ENCODE measurements at regions not wholly inside any gene's neighbourhood (a gene's known extent, or its start where the extent isn't known, plus 50 kb on each side); places are given as distances from the start of the nearest gene placed in this dataset.

DNA sequence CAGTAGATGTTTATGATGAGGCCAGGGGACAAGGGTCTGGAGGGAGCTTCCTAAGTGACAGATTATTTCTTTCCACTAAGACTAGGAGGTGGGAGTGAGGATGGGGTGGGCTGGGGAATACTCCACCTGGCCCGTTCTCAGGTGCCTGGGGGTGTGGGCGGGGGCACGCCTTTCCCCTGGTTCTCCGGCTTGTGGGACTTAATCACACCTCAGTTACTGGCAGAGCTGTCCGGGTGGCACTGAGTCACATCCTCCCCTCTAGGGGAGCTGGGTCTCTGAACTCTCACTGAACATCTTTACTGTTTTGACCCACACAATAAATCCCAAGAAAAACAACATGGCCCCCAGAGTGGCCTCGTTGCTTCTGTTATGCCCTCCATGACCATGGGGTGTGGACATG, 332.8 kb downstream of the MAF start (continued):
- TF ChIP-seq, protein P1, sequence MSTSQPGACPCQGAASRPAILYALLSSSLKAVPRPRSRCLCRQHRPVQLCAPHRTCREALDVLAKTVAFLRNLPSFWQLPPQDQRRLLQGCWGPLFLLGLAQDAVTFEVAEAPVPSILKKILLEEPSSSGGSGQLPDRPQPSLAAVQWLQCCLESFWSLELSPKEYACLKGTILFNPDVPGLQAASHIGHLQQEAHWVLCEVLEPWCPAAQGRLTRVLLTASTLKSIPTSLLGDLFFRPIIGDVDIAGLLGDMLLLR (CRISPR knock-in tag; IDR thresholded peaks at IDR 0.05) = no peak

DNA sequence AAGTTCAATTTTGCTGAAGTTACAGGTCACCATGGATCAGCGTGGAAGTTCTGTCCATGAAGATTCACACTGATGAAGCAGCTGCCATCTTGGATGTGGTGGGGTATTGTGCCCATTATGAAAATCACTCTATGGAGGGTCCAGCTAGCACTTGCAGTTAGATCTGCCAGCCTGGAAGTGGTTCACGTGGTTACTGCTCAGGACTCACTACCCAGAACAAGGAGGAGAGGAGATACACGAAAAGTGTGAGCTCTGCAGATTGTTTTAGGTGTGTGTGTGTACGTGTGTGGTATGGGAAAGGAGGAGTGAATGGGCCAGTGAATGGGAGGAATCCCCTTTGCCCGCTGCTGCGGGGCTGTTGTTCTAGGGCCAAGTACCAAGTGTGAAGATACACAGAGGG, 333.4 kb downstream of the MAF start:
- no peaks in the 10 kb centered on the region for H4K20me1 ChIP-seq (ENCODE audit: insufficient read depth, low read length)
- no peaks in the 10 kb centered on the region for H3K36me3 ChIP-seq (replicated peaks in 1 of 2; ENCODE audit: control insufficient read depth in 1 of 2, insufficient read depth in 2 of 2, low read length in 2 of 2)
- in situ Hi-C loops (cut with HindIII; ENCODE audit: extremely low pct_ligation_motif_present, low pct_unique_long_range_greater_than_20kb) (no loop called here), intact Hi-C loops (cut with micrococcal nuclease; ENCODE audit: unreplicated experiment) (no loop called here)
- 0 out of 5 replicates have a peak, but pooled peaks cover 0 to 3% of the 10 kb centered on the region in 2 experiments for H3K27me3 ChIP-seq (ENCODE audit: control insufficient read depth in 1 of 2, insufficient read depth in 2 of 2, low read length in 2 of 2)
- no peak for ATAC-seq
- H3K4me3 ChIP-seq (replicated peaks in 1 of 3; ENCODE audit: insufficient read depth in 1 of 3, low read depth in 2 of 3, low read length in 3 of 3) = no peak overlapping the region
- no peak overlapping the region for H3K9ac ChIP-seq (ENCODE audit: insufficient read depth, low read depth, low read length)
- DNase-seq (ENCODE audit: low spot score) = no peak
- CTCF ChIA-PET (ENCODE audit: low intra/inter-chr PET ratio, low total read pairs) = no interaction called here
- H3K4me1 ChIP-seq (ENCODE audit: insufficient read depth, low read length) = no peaks in the 10 kb centered on the region
- WGBS (ENCODE audit: low lambda C conversion rate) = 29% methylated on average over 6 of the region's 6 CpGs
- FAIRE-seq = no peak
- H3K4me2 ChIP-seq (ENCODE audit: low read depth, low read length) = no peak overlapping the region
- no peak overlapping the region for H2AFZ ChIP-seq (ENCODE audit: low read length)
- no peak overlapping the region for H3K27ac ChIP-seq (ENCODE audit: extremely low read length, insufficient read depth, low read length)
- no TSS peak for BruUV-seq (replicated peaks)
- no peaks in the 10 kb centered on the region for H3K79me2 ChIP-seq (ENCODE audit: insufficient read depth, low read length)
- TF ChIP-seq ZKSCAN8 (CRISPR knock-in tag; IDR thresholded peaks at IDR 0.05; ENCODE audit: borderline replicate concordance) (no peak), CENPT (CRISPR knock-in tag; IDR thresholded peaks at IDR 0.05; ENCODE audit: low read depth) (no peak), ZFP36L2 (CRISPR knock-in tag; IDR thresholded peaks at IDR 0.05) (no peak), ZZZ3 (CRISPR knock-in tag; IDR thresholded peaks at IDR 0.05; ENCODE audit: borderline replicate concordance) (no peak)
- TF ChIP-seq, protein P2, sequence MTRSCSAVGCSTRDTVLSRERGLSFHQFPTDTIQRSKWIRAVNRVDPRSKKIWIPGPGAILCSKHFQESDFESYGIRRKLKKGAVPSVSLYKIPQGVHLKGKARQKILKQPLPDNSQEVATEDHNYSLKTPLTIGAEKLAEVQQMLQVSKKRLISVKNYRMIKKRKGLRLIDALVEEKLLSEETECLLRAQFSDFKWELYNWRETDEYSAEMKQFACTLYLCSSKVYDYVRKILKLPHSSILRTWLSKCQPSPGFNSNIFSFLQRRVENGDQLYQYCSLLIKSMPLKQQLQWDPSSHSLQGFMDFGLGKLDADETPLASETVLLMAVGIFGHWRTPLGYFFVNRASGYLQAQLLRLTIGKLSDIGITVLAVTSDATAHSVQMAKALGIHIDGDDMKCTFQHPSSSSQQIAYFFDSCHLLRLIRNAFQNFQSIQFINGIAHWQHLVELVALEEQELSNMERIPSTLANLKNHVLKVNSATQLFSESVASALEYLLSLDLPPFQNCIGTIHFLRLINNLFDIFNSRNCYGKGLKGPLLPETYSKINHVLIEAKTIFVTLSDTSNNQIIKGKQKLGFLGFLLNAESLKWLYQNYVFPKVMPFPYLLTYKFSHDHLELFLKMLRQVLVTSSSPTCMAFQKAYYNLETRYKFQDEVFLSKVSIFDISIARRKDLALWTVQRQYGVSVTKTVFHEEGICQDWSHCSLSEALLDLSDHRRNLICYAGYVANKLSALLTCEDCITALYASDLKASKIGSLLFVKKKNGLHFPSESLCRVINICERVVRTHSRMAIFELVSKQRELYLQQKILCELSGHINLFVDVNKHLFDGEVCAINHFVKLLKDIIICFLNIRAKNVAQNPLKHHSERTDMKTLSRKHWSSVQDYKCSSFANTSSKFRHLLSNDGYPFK (CRISPR knock-in tag; IDR thresholded peaks at IDR 0.05; ENCODE audit: borderline replicate concordance) = no peak
- TF ChIP-seq, protein P3, sequence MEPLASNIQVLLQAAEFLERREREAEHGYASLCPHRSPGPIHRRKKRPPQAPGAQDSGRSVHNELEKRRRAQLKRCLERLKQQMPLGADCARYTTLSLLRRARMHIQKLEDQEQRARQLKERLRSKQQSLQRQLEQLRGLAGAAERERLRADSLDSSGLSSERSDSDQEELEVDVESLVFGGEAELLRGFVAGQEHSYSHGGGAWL (CRISPR knock-in tag; IDR thresholded peaks at IDR 0.05) = no peak
- TF ChIP-seq, protein P4, sequence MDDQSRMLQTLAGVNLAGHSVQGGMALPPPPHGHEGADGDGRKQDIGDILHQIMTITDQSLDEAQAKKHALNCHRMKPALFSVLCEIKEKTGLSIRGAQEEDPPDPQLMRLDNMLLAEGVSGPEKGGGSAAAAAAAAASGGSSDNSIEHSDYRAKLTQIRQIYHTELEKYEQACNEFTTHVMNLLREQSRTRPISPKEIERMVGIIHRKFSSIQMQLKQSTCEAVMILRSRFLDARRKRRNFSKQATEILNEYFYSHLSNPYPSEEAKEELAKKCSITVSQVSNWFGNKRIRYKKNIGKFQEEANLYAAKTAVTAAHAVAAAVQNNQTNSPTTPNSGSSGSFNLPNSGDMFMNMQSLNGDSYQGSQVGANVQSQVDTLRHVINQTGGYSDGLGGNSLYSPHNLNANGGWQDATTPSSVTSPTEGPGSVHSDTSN (CRISPR knock-in tag; IDR thresholded peaks at IDR 0.05; ENCODE audit: borderline replicate concordance) = no peak
- TF ChIP-seq, protein P5, sequence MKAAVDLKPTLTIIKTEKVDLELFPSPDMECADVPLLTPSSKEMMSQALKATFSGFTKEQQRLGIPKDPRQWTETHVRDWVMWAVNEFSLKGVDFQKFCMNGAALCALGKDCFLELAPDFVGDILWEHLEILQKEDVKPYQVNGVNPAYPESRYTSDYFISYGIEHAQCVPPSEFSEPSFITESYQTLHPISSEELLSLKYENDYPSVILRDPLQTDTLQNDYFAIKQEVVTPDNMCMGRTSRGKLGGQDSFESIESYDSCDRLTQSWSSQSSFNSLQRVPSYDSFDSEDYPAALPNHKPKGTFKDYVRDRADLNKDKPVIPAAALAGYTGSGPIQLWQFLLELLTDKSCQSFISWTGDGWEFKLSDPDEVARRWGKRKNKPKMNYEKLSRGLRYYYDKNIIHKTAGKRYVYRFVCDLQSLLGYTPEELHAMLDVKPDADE (CRISPR knock-in tag; IDR thresholded peaks at IDR 0.05) = no peak
- no peaks in the 10 kb centered on the region for H3K9me3 ChIP-seq (ENCODE audit: low read length)
- POLR2A ChIA-PET = no interaction called here
